AG09309 (cell line): ENCODE measurements at regions not wholly inside any gene's neighbourhood (a gene's known extent, or its start where the extent isn't known, plus 50 kb on each side); places are given as distances from the start of the nearest gene placed in this dataset.

ENCODE experiments used
- DNase-seq: peaks from one replicate; pipeline ENCODE4 v3.0.0-alpha.2; 2010; ENCODE audit warnings: low read depth
- H3K4me3 ChIP-seq: 2 replicates; pipeline ENCODE4 v1.5.1; 2011; ENCODE audit warnings: mild to moderate bottlenecking, low read depth, low read length, moderate library complexity; ENCODE audit not compliant: control insufficient read depth
- CTCF ChIP-seq: IDR thresholded peaks from 2 replicates; pipeline ENCODE4 v1.5.1; 2011; ENCODE audit warnings: mild to moderate bottlenecking, low read depth, low read length, inconsistent platforms; ENCODE audit not compliant: insufficient read depth, control insufficient read depth; ENCODE audit errors: missing control alignments

DNA sequence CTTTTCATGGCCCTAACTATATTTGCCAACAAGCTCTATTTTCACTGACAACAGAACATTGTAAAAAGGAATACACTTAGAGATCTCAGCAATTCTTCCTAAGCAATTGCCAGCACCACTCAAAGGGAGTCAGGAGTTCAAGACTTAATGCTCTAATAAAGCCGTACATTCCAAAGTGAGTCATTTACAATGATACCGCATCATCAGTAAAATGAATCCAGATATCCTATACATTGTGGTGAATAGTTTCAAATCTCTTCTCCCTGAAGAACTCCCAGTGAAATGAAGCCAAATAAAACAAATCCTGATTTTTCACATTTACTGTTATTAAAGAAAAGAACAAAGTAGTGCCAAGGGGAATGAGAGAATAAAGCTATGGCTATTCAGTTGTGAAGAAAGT is 2898.7 kb upstream of the PCDH20 start:
- no peak for DNase-seq
- no peak for TF ChIP-seq CTCF
- no peak overlapping the region for H3K4me3 ChIP-seq

- no peak for TF ChIP-seq CTCF
- no peak for DNase-seq
- H3K4me3 ChIP-seq = no peak overlapping the region
Observed at GRCh38 chr13:64311948-64312347, 2896.3 kb upstream of the PCDH20 start.

DNA sequence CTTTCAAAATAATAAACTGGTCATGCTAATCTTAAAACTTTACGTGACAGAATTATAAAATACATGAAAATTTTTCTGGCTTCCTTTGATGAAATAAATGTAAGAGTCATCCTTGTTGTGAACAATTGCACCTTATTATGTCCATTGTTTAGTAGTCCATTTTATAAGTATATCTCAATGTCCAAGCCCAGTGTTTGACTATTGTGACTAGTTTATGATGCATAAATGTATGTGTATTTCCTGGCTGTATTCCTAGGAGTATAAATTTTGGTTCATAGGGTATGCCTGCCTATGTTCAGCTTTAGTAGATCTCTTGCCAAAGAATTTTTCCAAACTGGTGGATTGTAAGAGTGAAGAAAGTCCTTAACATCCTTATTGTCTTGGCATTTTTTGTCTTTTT is 2895.5 kb upstream of the PCDH20 start:
- no peak for TF ChIP-seq CTCF
- no peak for DNase-seq
- no peak overlapping the region for H3K4me3 ChIP-seq

DNA sequence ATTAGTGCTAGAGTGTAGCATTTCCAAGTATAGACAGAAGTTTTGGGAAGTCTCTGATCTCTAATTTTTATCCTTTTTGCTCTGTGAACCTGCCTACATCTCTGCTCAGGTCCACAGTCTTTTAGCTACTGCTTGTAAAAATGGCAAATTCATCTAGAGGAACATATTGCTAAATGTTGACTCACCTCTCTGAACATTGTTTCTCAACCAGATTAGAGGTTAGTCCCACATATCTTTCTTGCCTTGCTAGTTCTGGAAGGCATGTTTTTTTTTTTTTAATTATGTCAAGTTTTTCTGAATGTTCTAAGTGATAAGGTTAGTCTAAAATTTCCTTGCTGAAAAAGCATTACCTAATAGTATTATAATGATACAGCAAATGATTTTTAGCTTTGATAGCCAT is 2889.6 kb upstream of the PCDH20 start:
- peak; percentile 5 for DNase-seq
- no peak for TF ChIP-seq CTCF
- no peak overlapping the region for H3K4me3 ChIP-seq

DNA sequence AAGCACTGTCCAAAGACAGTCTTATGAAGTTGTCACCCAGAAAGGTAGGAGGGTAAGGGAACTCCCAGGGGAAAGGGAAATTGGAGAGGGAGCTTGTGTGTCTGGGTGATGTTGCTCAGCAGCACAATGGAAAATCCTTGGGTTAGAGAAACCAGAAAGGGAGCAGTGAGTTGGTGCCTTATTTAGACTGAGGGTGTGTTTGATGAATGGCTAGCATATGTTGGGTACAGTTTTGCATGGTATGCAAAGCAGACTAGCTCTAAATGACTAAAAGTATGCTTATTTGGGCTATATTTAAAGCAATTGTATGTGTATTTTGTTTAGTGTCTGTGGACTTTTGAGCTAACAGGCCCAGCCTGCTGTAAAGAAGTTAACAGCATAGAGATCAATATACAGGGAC is 2884.6 kb upstream of the PCDH20 start:
- no peak overlapping the region for H3K4me3 ChIP-seq
- DNase-seq = no peak
- no peak for TF ChIP-seq CTCF

- no peak overlapping the region for H3K4me3 ChIP-seq
Observed at GRCh38 chr13:64293923-64294322, 2878.3 kb upstream of the PCDH20 start.

More at GRCh38 chr13:64293923-64294322, 2878.3 kb upstream of the PCDH20 start:
- DNase-seq = no peak
- TF ChIP-seq CTCF = no peak
